GM10248 (cell line): ENCODE measurements at regions not wholly inside any gene's neighbourhood (a gene's known extent, or its start where the extent isn't known, plus 50 kb on each side); places are given as distances from the start of the nearest gene placed in this dataset.

Experiments used
- CTCF ChIA-PET: fragments of 300-600 bp; sonication (Branson Sonifier 250); formaldehyde crosslinking; extraction: SDS; loops from one replicate; lab custom pipeline; 2021; ENCODE audit warnings: antibody characterized with exemption; lab: Yijun Ruan, JAX
- POLR2A ChIA-PET: fragments of 350-650 bp; sonication (Branson Sonifier 250); formaldehyde crosslinking; extraction: SDS; loops from one replicate; lab custom pipeline; 2020; ENCODE audit warnings: antibody characterized with exemption; lab: Yijun Ruan, JAX
- DNase-seq: peaks from one replicate; pipeline ENCODE4 v3.0.0; 2012; ENCODE audit errors: extremely low spot score
- CTCF ChIP-seq: IDR thresholded peaks from 2 replicates; pipeline ENCODE4 v1.5.1; 2012; ENCODE audit warnings: mild to moderate bottlenecking, low read depth; ENCODE audit errors: extremely low read depth, missing control alignments, control extremely low read depth

GRCh38 chr3:159114582-159114981 lies 312.7 kb downstream of the MFSD1 start:
- ChIA-PET POLR2A (no interaction called here), CTCF (interaction anchor here (0.6 to 0.9 kb wide), 2 partner anchors 12 to 14 kb away, joined by 3 read pairs; no protein-coding TSS in a partner anchor)
- no peak for DNase-seq
- TF ChIP-seq CTCF, result no peak

- POLR2A ChIA-PET, result no interaction called here
- CTCF ChIA-PET, result interaction anchor here (0.8 kb wide), 1 partner anchor 21 kb away, joined by 3 read pairs; no protein-coding TSS in a partner anchor
Observed at GRCh38 chr3:159123877-159124276, 322.0 kb downstream of the MFSD1 start.

GRCh38 chr3:159126261-159127020 lies 324.6 kb downstream of the MFSD1 start:
- ChIA-PET CTCF (interaction anchor here (1.1 to 1.3 kb wide), 2 partner anchors 12 to 133 kb away, joined by 3 to 4 read pairs; no protein-coding TSS in a partner anchor), POLR2A (no interaction called here)
- TF ChIP-seq CTCF, result no peak
- DNase-seq, result no peak

More at GRCh38 chr3:159123877-159124276, 322.0 kb downstream of the MFSD1 start:
- no peak for TF ChIP-seq CTCF
- DNase-seq, result no peak

GRCh38 chr3:159127021-159127392 lies 325.2 kb downstream of the MFSD1 start:
- ChIA-PET CTCF (interaction anchor here (1.3 kb wide), 1 partner anchor 12 kb away, joined by 3 read pairs; no protein-coding TSS in a partner anchor), POLR2A (no interaction called here)
- no peak for TF ChIP-seq CTCF
- no peak for DNase-seq

GRCh38 chr3:159128628-159129027 lies 326.8 kb downstream of the MFSD1 start:
- ChIA-PET CTCF (interaction anchor here (0.8 to 4.8 kb wide), 4 partner anchors 10 to 130 kb away, joined by 3 to 39 read pairs (median 7); no protein-coding TSS in a partner anchor), POLR2A (no interaction called here)
- TF ChIP-seq CTCF, result no peak
- no peak for DNase-seq

- peak; percentile 33 for TF ChIP-seq CTCF
- ChIA-PET POLR2A (no interaction called here), CTCF (interaction anchor here (0.7 to 4.8 kb wide), 10 partner anchors 8 to 676 kb away, joined by 3 to 39 read pairs (median 4); no protein-coding TSS in a partner anchor)
- peak; percentile 11 for DNase-seq
Observed at GRCh38 chr3:159130108-159130507, 328.3 kb downstream of the MFSD1 start.
